GM21723 (cell line): ENCODE measurements at regions not wholly inside any gene's neighbourhood (a gene's known extent, or its start where the extent isn't known, plus 50 kb on each side); places are given as distances from the start of the nearest gene placed in this dataset.
"Not testable (repeated sequence)": the region's sequence is repeated elsewhere in the genome, so short reads cannot be mapped to it uniquely, and the experiment has no call there.

Experiments
- ATAC-seq: cut with Tn5 transposase; IDR thresholded peaks from one replicate; pipeline ENCODE4 v1.9.1; 2021; ENCODE audit warnings: mild to moderate bottlenecking, moderate library complexity; ENCODE audit not compliant: unreplicated experiment

GRCh38 chr5:17755406-17755805 is 121.1 kb downstream of the TAF11L14 start:
- not testable (repeated sequence) for ATAC-seq

DNA sequence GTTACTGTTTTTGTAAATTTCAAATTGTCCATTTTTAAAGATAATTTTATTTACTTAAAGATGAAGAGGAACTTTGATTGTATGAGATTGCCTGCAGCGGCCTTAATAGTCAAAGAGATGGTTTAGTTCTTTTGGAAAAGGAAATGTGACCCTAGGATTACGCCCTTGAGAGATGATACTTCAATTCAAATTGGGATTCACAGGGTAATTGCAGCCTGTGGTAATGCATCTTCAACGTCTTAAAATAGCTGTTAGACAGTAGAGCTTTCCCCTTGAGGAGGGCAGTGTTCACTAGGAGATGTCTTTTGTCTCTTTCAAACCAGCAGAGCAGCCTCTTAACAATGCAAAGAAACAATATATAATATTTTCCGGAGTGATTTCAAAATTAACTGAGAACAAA is 127.1 kb downstream of the TAF11L14 start:
- ATAC-seq, result no peak

DNA sequence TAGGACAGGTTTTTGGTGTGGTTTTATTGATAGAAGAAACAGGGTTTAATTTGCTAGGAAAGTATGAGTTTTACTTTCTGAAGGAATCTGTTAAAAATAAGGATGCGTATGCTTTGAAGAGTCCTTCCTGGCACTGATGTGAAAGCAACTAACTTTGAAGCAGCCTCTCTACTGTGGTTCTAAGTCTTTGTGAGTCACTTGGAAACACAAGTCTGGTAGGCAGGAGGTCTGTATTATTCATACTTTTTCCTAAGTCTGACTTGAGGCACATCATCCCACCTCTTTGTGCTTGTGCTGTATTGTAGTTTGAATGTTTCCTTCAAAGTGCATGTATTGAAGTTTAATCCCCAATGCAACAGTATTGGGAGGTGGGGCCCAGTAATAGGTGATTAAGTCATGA is 129.0 kb downstream of the TAF11L14 start:
- no peak for ATAC-seq

DNA sequence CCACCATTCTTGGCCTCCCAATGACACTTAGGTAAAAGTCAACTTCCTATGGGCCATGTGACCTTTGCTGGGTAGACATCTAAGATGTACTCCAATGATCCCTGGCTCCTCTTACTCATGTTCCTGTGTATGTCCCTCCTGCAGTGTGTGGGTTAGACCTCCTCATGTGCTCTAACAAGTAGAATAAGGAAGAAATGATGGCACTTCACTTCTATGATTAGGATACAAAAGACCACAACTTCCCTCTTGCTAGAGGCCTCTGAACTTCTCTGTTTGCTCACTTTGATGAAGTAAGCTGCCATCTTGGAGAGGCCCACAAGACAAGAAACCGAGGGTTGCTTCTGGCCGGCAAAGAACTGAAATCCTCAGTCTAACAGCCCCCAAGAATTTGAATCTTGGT is 131.8 kb downstream of the TAF11L14 start:
- no peak for ATAC-seq

DNA sequence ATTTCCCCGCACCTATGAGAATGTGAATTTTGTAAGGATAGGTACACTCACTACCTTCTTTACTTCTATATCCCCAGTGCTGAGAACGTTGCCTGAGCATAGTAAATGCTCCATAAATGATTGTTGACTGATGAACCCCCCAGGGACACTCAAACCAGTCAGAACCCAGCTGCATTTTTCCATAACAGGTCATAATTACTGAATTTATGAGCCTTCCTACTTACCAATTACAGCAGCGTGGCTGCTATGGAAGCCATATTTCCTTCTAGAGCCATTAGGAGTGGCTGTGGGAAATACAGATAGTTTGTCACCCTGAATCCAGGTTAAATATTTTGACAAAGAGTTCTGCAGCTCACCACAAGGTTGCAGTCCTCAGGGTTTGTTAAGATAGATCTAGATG is 135.0 kb downstream of the TAF11L14 start:
- ATAC-seq, result no peak

DNA sequence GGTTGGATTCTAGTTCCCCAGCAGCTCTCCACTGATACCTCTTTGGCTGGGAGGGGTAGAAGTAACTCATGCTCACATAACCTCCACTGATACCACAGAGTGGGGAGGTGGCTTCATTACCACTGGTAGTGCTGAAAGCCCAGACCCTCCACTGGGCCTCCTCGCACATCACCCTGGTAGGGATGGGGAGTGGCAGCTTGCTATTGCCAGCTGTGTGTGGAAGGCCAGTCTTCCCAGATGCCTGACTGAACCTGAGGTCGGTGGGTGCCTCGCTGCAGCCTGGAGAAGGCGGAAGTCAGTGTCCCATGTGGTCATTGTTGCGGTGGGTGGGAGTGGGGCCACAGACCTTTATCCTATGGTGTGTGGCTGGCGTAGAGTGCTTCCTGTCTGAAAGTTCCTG is 138.0 kb downstream of the TAF11L14 start:
- no peak for ATAC-seq

- no peak for ATAC-seq
Observed at GRCh38 chr5:17785774-17786173, 151.5 kb downstream of the TAF11L14 start.

- ATAC-seq, result no peak
Observed at GRCh38 chr5:17788351-17788750, 154.1 kb downstream of the TAF11L14 start.

DNA sequence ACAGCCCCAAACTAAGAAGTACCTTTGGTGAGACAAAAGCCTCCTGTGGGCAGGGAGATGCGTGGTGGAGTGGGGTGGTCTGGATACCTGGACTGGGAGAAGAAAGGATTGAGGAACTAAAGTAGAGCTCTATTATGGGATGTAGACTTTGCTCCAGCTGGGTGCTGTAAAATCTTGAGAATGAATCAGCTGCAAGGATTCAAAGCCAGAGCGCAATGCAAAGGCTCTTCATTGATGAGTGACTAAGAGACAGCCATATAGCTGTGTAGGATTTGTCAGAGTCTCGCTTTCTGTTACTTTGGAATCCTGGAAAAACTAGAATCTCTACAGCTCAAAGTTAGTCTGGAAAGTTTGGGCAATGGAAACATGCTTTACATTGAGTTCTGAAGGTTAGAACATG is 159.9 kb downstream of the TAF11L14 start:
- ATAC-seq, result no peak

- ATAC-seq, result no peak
Observed at GRCh38 chr5:17794815-17795214, 160.6 kb downstream of the TAF11L14 start.

- no peak for ATAC-seq
Observed at GRCh38 chr5:17796142-17796541, 161.9 kb downstream of the TAF11L14 start.

DNA sequence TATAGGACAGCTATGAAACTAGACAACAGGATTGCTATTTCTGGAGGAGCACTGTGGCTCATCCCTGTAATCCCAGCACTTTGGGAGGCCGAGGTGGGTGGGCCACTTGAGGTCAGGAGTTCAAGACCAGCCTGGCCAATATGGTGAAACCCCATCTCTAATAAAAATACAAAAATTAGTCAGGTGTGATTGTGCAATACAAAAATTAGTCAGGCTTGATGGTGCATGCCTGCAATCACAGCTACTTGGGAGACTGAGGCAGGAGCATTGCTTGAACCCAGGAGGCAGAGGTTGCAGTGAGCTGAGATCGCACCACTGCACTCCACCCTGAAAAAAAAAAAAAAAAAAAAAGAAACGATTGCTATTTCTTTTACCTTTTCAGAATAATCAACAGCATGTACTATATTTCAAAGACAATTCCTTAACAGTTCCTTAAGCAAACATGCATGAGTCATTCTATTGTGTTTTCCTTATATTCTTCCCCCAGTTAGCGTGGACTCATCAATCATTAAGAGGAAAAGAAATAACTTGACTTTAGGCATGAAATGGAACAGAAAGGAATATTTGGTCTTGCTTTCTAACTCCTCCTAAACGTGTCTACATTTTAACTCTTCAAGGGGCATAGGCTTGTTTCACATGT is 162.6 kb downstream of the TAF11L14 start:
- ATAC-seq, result no peak

GRCh38 chr5:17799521-17799920 is 165.3 kb downstream of the TAF11L14 start:
- no peak for ATAC-seq

DNA sequence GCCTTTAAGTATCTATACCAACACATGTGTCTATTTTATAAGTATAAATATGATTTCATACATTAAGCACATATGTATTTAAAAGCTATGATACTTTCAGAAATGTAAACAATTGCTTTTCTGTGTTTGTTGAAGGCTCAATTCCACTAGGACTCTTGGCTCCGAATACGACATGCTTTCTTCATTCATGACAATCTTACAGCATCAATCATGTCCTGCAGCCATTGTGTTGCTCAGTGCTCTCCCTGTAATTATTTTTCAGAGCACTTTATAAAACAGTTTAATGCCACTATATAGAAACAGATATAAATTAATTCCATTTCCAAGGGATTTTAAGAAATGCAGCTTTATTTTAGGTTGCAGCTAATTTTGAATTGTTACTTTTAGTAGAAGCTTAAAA is 167.3 kb downstream of the TAF11L14 start:
- no peak for ATAC-seq

DNA sequence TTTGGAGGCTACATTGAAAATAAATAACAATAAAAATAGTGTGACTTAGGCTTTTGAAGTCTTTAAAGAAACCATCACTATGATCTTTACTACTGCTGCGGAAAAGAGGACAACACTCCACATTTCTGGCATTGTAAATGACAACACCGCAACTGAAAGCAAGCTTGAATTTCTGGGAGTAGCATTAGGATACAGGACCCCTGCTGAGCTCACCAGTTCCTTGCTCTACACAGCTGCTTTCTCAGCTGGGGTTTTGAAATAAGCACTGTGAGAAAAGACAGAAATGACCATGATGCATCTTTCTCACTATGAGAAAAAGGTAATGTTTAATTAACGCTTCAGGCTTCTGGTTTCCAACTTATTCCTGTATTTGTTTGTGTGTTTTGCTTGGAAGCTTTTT is 168.0 kb downstream of the TAF11L14 start:
- no peak for ATAC-seq

GRCh38 chr5:17803971-17804370 is 169.7 kb downstream of the TAF11L14 start:
- ATAC-seq, result no peak

GRCh38 chr5:17805227-17805825 is 171.1 kb downstream of the TAF11L14 start:
- ATAC-seq, result no peak

- no peak for ATAC-seq
Observed at GRCh38 chr5:17806818-17807468, 172.7 kb downstream of the TAF11L14 start.

DNA sequence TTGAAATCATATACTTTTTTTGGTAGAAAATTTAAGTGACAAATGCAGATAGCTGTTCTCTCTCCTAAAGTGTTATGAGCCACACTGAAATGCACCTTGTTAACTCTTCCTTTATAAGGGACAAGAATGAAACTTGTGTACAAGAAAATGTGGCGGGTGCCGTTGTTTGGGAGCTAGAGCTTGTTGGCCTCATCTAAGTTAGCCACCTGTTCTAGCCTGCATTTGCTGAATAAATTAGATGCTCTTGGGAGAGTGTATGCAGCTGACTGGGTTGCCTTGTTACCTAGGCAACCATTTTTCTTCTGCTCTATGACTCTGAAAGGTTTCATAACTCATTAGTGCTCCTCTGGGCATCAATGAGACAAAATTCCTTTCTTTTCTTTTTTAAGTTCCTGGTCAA is 174.3 kb downstream of the TAF11L14 start:
- ATAC-seq, result no peak

DNA sequence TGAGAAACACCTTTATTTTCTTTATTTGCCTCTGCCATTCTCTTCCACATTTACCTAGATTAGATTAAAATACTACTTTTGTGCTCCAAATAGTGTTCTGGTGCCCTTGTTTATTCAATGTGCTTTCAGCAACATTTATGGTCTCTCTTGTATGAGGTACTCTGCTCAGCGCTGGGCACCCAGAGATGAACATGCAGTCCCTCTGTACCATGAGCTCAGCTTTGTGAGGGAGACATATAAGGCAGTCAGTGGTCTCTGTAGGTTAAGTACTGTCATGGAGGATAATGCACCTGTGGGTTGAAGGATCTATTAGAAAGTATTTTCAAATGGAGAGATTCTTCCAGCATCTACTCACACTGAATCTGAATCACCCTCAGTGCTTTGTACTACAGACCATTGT is 176.5 kb downstream of the TAF11L14 start:
- no peak for ATAC-seq

GRCh38 chr5:17813214-17813613 is 179.0 kb downstream of the TAF11L14 start:
- ATAC-seq, result no peak

DNA sequence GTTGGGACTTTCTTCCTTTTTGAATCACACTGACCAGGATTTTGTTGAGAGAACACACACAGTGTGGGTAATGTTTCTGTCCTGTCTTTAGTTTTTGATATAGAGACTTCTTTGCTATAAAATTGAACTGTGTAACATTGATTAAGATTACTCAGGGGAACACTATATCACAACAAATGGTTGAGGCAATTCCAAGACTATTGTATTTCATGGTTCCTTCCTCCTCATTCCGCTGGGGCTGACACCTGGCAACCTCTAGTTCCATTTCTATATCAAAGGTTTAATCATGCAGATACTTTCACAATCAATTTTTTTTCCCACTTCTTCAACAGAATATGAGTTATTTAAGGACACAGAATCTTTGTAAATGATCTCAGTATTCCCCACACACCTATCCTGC is 182.2 kb downstream of the TAF11L14 start:
- no peak for ATAC-seq

DNA sequence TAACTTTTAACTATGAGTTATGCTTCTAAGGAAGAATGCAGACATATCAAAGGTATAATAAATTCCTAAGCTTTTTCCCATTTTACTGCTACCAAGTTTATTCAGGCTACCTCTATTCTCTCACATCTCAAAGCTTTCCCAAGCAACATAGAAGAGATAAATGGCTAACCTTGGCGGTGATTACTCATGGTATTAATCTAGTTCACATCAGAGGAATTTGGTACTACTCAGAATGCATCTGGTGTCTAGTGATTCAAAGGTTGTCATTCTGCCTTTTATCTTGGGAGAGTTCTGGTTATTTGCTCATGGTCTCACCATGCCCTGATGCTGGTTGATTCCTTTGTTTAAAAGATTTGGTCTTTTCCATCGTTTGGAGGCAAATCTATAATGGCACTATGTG is 182.7 kb downstream of the TAF11L14 start:
- ATAC-seq, result no peak
